SK-N-SH (cell line): ENCODE measurements at regions not wholly inside any gene's neighbourhood (a gene's known extent, or its start where the extent isn't known, plus 50 kb on each side); places are given as distances from the start of the nearest gene placed in this dataset.

Source experiments
- CTCF ChIA-PET: fragments of 300-600, 350-600 bp; formaldehyde crosslinking; extraction: SDS; loops from one replicate; lab custom pipeline; 2021; lab: Yijun Ruan, JAX
- POLR2A ChIA-PET: fragments of 350-600 bp; sonication (Branson Sonifier 250); formaldehyde crosslinking; extraction: SDS; loops from one replicate; lab custom pipeline; 2020; ENCODE audit warnings: antibody characterized with exemption, inconsistent platforms; lab: Yijun Ruan, JAX
- DNase-seq: peaks from one replicate; pipeline ENCODE4 v3.0.0; 2012
- H2AFZ ChIP-seq: fragments of 200-600 bp; sonication (generic); 2 replicates; pipeline ENCODE4 v1.8.1; 2016; ENCODE audit warnings: antibody characterized with exemption, mild to moderate bottlenecking, low read depth
- H3F3A ChIP-seq: fragments of 200-600 bp; sonication (generic); replicated peaks from 2 replicates; pipeline ENCODE3; 2016; ENCODE audit warnings: antibody characterized with exemption, mild to moderate bottlenecking; ENCODE audit not compliant: insufficient read depth
- H3K27ac ChIP-seq, 2 experiments: fragments of 200-500 bp in 1 of 2; fragments of 200-600 bp in 1 of 2; sonication (Bioruptor generic) in 1 of 2; sonication (generic), shearing (Covaris generic) in 1 of 2; 2 replicates each; pipeline versions ENCODE4 v1.5.1 to v1.6.1; 2014 to 2016; ENCODE audit warnings: low read depth in 2 of 2, inconsistent platforms in 1 of 2, low read length in 1 of 2, mild to moderate bottlenecking in 1 of 2, mixed read lengths in 1 of 2
- H3K27me3 ChIP-seq: fragments of 200-600 bp; sonication (generic), shearing (Covaris generic); 2 replicates; pipeline ENCODE4 v1.6.1; 2016; ENCODE audit warnings: mixed run types; ENCODE audit not compliant: insufficient read depth
- H3K36me3 ChIP-seq, 2 experiments: fragments of 200-500 bp in 1 of 2; fragments of 200-600 bp in 1 of 2; sonication (Bioruptor generic) in 1 of 2; sonication (generic) in 1 of 2; replicated peaks in 1 of 2; 2 replicates each; pipeline versions ENCODE3 to v1.5.1; 2014 to 2016; ENCODE audit warnings: low read length in 1 of 2, mild to moderate bottlenecking in 1 of 2; ENCODE audit not compliant: insufficient read depth in 2 of 2, control insufficient read depth in 1 of 2
- H3K4me1 ChIP-seq, 2 experiments: fragments of 200-500 bp in 1 of 2; fragments of 200-600 bp in 1 of 2; sonication (Bioruptor generic) in 1 of 2; sonication (generic), shearing (Covaris generic) in 1 of 2; 2 replicates each; pipeline versions ENCODE4 v1.5.1 to v1.6.1; 2014 to 2016; ENCODE audit warnings: low read depth in 1 of 2, low read length in 1 of 2, mixed run types in 1 of 2; ENCODE audit not compliant: insufficient read depth in 2 of 2, control insufficient read depth in 1 of 2
- H3K4me2 ChIP-seq: fragments of 200-600 bp; sonication (generic), shearing (Covaris generic); 2 replicates; pipeline ENCODE4 v1.6.1; 2017; ENCODE audit warnings: mixed run types
- H3K4me3 ChIP-seq, 2 experiments: fragments of 200-500 bp in 1 of 2; fragments of 200-600 bp in 1 of 2; sonication (Bioruptor generic) in 1 of 2; sonication (generic), shearing (Covaris generic) in 1 of 2; 2 replicates each; pipeline versions ENCODE4 v1.5.1 to v1.8.1; 2014 to 2016; ENCODE audit warnings: low read depth in 2 of 2, inconsistent platforms in 1 of 2, low read length in 1 of 2, mild to moderate bottlenecking in 1 of 2, mixed read lengths in 1 of 2, moderate library complexity in 1 of 2
- H3K79me2 ChIP-seq: fragments of 200-600 bp; sonication (generic); 2 replicates; pipeline ENCODE4 v1.8.1; 2017; ENCODE audit warnings: mild to moderate bottlenecking; ENCODE audit not compliant: insufficient read depth
- H3K9ac ChIP-seq: fragments of 200-600 bp; sonication (generic); 2 replicates; pipeline ENCODE4 v1.6.1; 2017; ENCODE audit warnings: mixed run types
- H3K9me2 ChIP-seq: fragments of 200-600 bp; sonication (generic); 2 replicates; pipeline ENCODE4 v1.6.1; 2017; ENCODE audit warnings: mixed run types
- H3K9me3 ChIP-seq: fragments of 200-600 bp; sonication (generic); 2 replicates; pipeline ENCODE4 v1.6.1; 2017; ENCODE audit warnings: mixed run types, mild to moderate bottlenecking, moderate library complexity
- H4K20me1 ChIP-seq: fragments of 200-600 bp; sonication (generic); 2 replicates; pipeline ENCODE4 v1.6.1; 2017; ENCODE audit warnings: mild to moderate bottlenecking, mixed run types; ENCODE audit not compliant: insufficient read depth
- CHD2 ChIP-seq: fragments of 150-350 bp; IDR thresholded peaks from 2 replicates; pipeline ENCODE4 v1.6.1; 2018; ENCODE audit warnings: low read length; ENCODE audit not compliant: partially characterized antibody
- EZH2phosphoT487 ChIP-seq: fragments of 200-600 bp; sonication (generic); IDR thresholded peaks from 2 replicates; pipeline ENCODE4 v1.6.1; 2017; ENCODE audit warnings: low read depth, mixed run types, mild to moderate bottlenecking, antibody characterized with exemption, moderate library complexity, borderline replicate concordance
- FOSL2 ChIP-seq: IDR thresholded peaks from 2 replicates; pipeline ENCODE4 v1.4.0; 2012; ENCODE audit warnings: low read depth, mild to moderate bottlenecking, moderate library complexity, borderline replicate concordance
- FOXM1 ChIP-seq: IDR thresholded peaks from 2 replicates; pipeline ENCODE4 v1.4.0; 2012; ENCODE audit warnings: low read depth, mild to moderate bottlenecking
- GATA2 ChIP-seq: sonication (generic); formaldehyde crosslinking; IDR thresholded peaks from 2 replicates; pipeline ENCODE4 v1.5.0; 2020; ENCODE audit warnings: mild to moderate bottlenecking, missing genetic modification reagents
- NFIC ChIP-seq: IDR thresholded peaks from 2 replicates; pipeline ENCODE4 v1.4.0; 2012; ENCODE audit warnings: borderline replicate concordance
- NRF1 ChIP-seq: IDR thresholded peaks from 2 replicates; pipeline ENCODE4 v1.6.1; 2012; ENCODE audit warnings: low read depth, mild to moderate bottlenecking, low read length
- RCOR1 ChIP-seq: fragments of 150-350 bp; IDR thresholded peaks from 2 replicates; pipeline ENCODE4 v1.6.1; 2017; ENCODE audit warnings: antibody characterized with exemption, low read length
- RFX5 ChIP-seq: IDR thresholded peaks from 2 replicates; pipeline ENCODE4 v1.6.1; 2012; ENCODE audit warnings: mild to moderate bottlenecking, improper control_type of control experiment, low read length
- RXRA ChIP-seq: IDR thresholded peaks from 2 replicates; pipeline ENCODE4 v1.4.0; 2012; ENCODE audit warnings: low read depth, mild to moderate bottlenecking, borderline replicate concordance
- SIN3A ChIP-seq: IDR thresholded peaks from 2 replicates; pipeline ENCODE4 v1.6.1; 2012; ENCODE audit warnings: low read depth, mild to moderate bottlenecking, low read length, moderate library complexity, borderline replicate concordance
- TEAD4 ChIP-seq: IDR thresholded peaks from 2 replicates; pipeline ENCODE4 v1.4.0; 2012; ENCODE audit warnings: mild to moderate bottlenecking, borderline replicate concordance; ENCODE audit not compliant: insufficient read depth
- YY1 ChIP-seq: IDR thresholded peaks from 2 replicates; pipeline ENCODE4 v1.4.0; 2012; ENCODE audit warnings: low read depth, mild to moderate bottlenecking
- whole genome bisulfite sequencing: methylation state at CpG from one replicate; pipeline ENCODE4 v1.1.6; 2017; ENCODE audit warnings: low lambda C conversion rate; 5-methylcytosine and 5-hydroxymethylcytosine counted together
- TF ChIP-seq, protein P1 (sequence below): IDR thresholded peaks from 2 replicates; pipeline ENCODE4 v1.4.0; 2012; ENCODE audit warnings: low read depth, borderline replicate concordance
- TF ChIP-seq, protein P2 (sequence below): IDR thresholded peaks from 2 replicates; pipeline ENCODE4 v1.4.0; 2012; ENCODE audit warnings: low read depth
- TF ChIP-seq, protein P3 (sequence below): IDR thresholded peaks from 2 replicates; pipeline ENCODE4 v1.6.1; 2012; ENCODE audit warnings: mild to moderate bottlenecking, low read depth, low read length, moderate library complexity
- TF ChIP-seq, protein P4 (sequence below): fragments of 200-600 bp; sonication (generic); IDR thresholded peaks from 2 replicates; pipeline ENCODE4 v1.6.1; 2017; ENCODE audit warnings: antibody characterized with exemption, mild to moderate bottlenecking, moderate library complexity
- TF ChIP-seq, protein P5 (sequence below): fragments of 150-350 bp; IDR thresholded peaks from 2 replicates; pipeline ENCODE4 v1.6.1; 2016; ENCODE audit warnings: mild to moderate bottlenecking, low read depth, low read length

DNA sequence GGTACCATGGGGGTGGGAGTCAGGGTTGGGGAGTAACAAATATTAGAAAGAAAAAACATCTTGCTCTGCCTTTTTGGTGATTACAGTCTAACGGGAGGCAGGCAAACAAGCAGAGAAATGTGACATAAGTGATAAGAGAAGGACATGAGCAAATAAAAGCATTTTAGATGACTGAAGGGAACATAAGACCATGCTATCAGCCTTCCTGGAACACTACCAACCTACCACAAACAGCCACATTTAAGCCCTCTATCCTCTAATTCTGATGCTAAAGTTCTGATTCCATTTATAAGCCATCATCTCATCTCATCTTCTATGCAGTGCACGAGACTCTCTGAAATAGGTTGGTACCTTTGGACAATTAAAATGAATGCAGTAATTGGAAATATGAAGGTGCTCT, 243.4 kb upstream of the P2RY1 start:
- no peak for DNase-seq
- 15% methylated on average over 2 of the region's 2 CpGs for WGBS
- Histone ChIP-seq H3K27me3 (no peaks in the 10 kb centered on the region), H3K4me1 (0 out of 4 replicates have a peak, but pooled peaks cover 0 to 4% of the 10 kb centered on the region in 2 experiments), H3K9me2 (no peaks in the 10 kb centered on the region), H3K9ac (no peak overlapping the region), H4K20me1 (no peaks in the 10 kb centered on the region), H3K4me3 (no peak overlapping the region), H2AFZ (no peak overlapping the region)
- ChIA-PET CTCF (no interaction called here), POLR2A (no interaction called here)
- TF ChIP-seq, protein P1, sequence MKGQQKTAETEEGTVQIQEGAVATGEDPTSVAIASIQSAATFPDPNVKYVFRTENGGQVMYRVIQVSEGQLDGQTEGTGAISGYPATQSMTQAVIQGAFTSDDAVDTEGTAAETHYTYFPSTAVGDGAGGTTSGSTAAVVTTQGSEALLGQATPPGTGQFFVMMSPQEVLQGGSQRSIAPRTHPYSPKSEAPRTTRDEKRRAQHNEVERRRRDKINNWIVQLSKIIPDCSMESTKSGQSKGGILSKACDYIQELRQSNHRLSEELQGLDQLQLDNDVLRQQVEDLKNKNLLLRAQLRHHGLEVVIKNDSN, result no peak
- TF ChIP-seq SIN3A (no peak), EZH2phosphoT487 (no peak), YY1 (no peak), NRF1 (no peak), FOSL2 (no peak), RFX5 (no peak), RXRA (no peak)
- TF ChIP-seq, protein P2, sequence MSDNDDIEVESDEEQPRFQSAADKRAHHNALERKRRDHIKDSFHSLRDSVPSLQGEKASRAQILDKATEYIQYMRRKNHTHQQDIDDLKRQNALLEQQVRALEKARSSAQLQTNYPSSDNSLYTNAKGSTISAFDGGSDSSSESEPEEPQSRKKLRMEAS, result no peak
- TF ChIP-seq, protein P3, sequence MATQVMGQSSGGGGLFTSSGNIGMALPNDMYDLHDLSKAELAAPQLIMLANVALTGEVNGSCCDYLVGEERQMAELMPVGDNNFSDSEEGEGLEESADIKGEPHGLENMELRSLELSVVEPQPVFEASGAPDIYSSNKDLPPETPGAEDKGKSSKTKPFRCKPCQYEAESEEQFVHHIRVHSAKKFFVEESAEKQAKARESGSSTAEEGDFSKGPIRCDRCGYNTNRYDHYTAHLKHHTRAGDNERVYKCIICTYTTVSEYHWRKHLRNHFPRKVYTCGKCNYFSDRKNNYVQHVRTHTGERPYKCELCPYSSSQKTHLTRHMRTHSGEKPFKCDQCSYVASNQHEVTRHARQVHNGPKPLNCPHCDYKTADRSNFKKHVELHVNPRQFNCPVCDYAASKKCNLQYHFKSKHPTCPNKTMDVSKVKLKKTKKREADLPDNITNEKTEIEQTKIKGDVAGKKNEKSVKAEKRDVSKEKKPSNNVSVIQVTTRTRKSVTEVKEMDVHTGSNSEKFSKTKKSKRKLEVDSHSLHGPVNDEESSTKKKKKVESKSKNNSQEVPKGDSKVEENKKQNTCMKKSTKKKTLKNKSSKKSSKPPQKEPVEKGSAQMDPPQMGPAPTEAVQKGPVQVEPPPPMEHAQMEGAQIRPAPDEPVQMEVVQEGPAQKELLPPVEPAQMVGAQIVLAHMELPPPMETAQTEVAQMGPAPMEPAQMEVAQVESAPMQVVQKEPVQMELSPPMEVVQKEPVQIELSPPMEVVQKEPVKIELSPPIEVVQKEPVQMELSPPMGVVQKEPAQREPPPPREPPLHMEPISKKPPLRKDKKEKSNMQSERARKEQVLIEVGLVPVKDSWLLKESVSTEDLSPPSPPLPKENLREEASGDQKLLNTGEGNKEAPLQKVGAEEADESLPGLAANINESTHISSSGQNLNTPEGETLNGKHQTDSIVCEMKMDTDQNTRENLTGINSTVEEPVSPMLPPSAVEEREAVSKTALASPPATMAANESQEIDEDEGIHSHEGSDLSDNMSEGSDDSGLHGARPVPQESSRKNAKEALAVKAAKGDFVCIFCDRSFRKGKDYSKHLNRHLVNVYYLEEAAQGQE, result no peak
- TF ChIP-seq, all 33 proteins: peak for 0
- Histone ChIP-seq H3K9me3 (no peaks in the 10 kb centered on the region), H3F3A (no peaks in the 10 kb centered on the region), H3K79me2 (no peaks in the 10 kb centered on the region), H3K36me3 (no peaks in the 10 kb centered on the region), H3K4me2 (no peak overlapping the region), H3K27ac (no peak overlapping the region)

DNA sequence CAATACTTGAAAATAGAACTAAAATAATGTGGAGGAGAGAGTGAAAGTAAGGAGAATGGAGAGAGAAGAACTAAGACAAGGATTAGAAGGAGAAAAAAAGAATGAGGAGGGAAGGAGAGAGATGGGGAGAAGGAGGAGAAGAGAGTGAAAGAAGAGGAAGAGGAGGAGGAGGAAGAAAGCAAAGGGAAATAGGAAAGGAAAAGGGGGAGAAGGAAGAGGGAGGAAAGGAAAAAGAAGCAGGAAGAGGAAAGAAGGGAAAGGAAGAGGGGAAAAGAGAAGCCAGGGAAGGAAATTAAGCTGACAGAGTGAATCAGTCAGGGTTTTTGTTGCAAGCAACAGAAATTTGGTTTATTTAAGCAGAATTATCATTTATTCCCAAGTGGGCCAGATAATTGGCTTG, 241.7 kb upstream of the P2RY1 start:
- Histone ChIP-seq H3K4me3 (no peak overlapping the region), H3K4me1 (0 out of 4 replicates have a peak, but pooled peaks cover 0 to 4% of the 10 kb centered on the region in 2 experiments), H3K9ac (no peak overlapping the region), H4K20me1 (no peaks in the 10 kb centered on the region), H3K36me3 (no peaks in the 10 kb centered on the region), H3K27ac (no peak overlapping the region), H3F3A (no peaks in the 10 kb centered on the region), H3K9me2 (no peaks in the 10 kb centered on the region), H3K79me2 (no peaks in the 10 kb centered on the region), H3K27me3 (no peaks in the 10 kb centered on the region; the same call in 1 of the 2 replicates), H2AFZ (no peak overlapping the region), H3K4me2 (no peak overlapping the region), H3K9me3 (no peaks in the 10 kb centered on the region)
- TF ChIP-seq NRF1 (no peak), TEAD4 (no peak), CHD2 (no peak), RXRA (no peak), GATA2 (CRISPR knock-in tag) (no peak), RCOR1 (no peak), EZH2phosphoT487 (no peak), NFIC (no peak), FOXM1 (no peak), FOSL2 (no peak)
- TF ChIP-seq, protein P4, sequence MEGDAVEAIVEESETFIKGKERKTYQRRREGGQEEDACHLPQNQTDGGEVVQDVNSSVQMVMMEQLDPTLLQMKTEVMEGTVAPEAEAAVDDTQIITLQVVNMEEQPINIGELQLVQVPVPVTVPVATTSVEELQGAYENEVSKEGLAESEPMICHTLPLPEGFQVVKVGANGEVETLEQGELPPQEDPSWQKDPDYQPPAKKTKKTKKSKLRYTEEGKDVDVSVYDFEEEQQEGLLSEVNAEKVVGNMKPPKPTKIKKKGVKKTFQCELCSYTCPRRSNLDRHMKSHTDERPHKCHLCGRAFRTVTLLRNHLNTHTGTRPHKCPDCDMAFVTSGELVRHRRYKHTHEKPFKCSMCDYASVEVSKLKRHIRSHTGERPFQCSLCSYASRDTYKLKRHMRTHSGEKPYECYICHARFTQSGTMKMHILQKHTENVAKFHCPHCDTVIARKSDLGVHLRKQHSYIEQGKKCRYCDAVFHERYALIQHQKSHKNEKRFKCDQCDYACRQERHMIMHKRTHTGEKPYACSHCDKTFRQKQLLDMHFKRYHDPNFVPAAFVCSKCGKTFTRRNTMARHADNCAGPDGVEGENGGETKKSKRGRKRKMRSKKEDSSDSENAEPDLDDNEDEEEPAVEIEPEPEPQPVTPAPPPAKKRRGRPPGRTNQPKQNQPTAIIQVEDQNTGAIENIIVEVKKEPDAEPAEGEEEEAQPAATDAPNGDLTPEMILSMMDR, result no peak
- TF ChIP-seq, protein P5, sequence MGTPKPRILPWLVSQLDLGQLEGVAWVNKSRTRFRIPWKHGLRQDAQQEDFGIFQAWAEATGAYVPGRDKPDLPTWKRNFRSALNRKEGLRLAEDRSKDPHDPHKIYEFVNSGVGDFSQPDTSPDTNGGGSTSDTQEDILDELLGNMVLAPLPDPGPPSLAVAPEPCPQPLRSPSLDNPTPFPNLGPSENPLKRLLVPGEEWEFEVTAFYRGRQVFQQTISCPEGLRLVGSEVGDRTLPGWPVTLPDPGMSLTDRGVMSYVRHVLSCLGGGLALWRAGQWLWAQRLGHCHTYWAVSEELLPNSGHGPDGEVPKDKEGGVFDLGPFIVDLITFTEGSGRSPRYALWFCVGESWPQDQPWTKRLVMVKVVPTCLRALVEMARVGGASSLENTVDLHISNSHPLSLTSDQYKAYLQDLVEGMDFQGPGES, result no peak
- TF ChIP-seq, protein P2, result no peak
- ChIA-PET POLR2A (no interaction called here), CTCF (no interaction called here)
- DNase-seq, result no peak
